Gastroesophageal sphincter (tissue), 4 donors: ENCODE measurements at regions not wholly inside any gene's neighbourhood (a gene's known extent, or its start where the extent isn't known, plus 50 kb on each side); places are given as distances from the start of the nearest gene placed in this dataset.

Experiments
- ATAC-seq: fragments of 150-250 bp; one replicate; pipeline ENCODE4 v1.9.1; 2016; ENCODE audit warnings: mild to moderate bottlenecking, moderate library complexity
- H3K27ac ChIP-seq, 4 donors: fragments of 200-600 bp; sonication (generic) in 3 of 4; 1 replicate in 3 of 4; 2 replicates in 1 of 4; pipeline ENCODE4 v1.5.1; 2016 to 2019
- H3K27me3 ChIP-seq: fragments of 200-600 bp; sonication (generic); one replicate; pipeline ENCODE4 v1.5.1; 2019
- H3K36me3 ChIP-seq, 2 donors: fragments of 200-600 bp; sonication (generic); one replicate each; pipeline ENCODE4 v1.5.1; 2019; ENCODE audit warnings: control low read depth in 1 of 2
- H3K4me1 ChIP-seq, 3 donors: fragments of 200-600 bp; sonication (generic); 1 replicate in 2 of 3; 2 replicates in 1 of 3; pipeline ENCODE4 v1.5.1; 2016 to 2019; ENCODE audit warnings: control low read depth in 2 of 3
- H3K4me3 ChIP-seq, 2 donors: fragments of 200-600 bp; sonication (generic); one replicate each; pipeline ENCODE4 v1.5.1; 2019; ENCODE audit warnings: mild to moderate bottlenecking in 1 of 2, moderate library complexity in 1 of 2
- H3K9me3 ChIP-seq, 3 donors: fragments of 200-600 bp; sonication (generic); one replicate each; pipeline ENCODE4 v1.5.1; 2017 to 2019; ENCODE audit warnings: control low read depth in 2 of 3
- EP300 ChIP-seq: sonication (generic); formaldehyde crosslinking; IDR thresholded peaks from one replicate; pipeline ENCODE4 v1.6.1; 2017; ENCODE audit warnings: antibody characterized with exemption, mild to moderate bottlenecking
- POLR2A ChIP-seq, 2 donors: fragments of 450-650 bp; IDR thresholded peaks; one replicate each; pipeline ENCODE4 v1.6.1; 2017; ENCODE audit warnings: antibody characterized with exemption in 2 of 2, mild to moderate bottlenecking in 2 of 2, moderate library complexity in 1 of 2
- POLR2AphosphoS5 ChIP-seq: sonication (generic); formaldehyde crosslinking; IDR thresholded peaks from one replicate; pipeline ENCODE4 v1.6.1; 2017; ENCODE audit warnings: antibody characterized with exemption
- WGBS, 2 donors: methylation state at CpG; one replicate each; pipeline ENCODE4 v1.1.5; 2018; ENCODE audit warnings: low coverage in 1 of 2; 5-methylcytosine and 5-hydroxymethylcytosine counted together
- TF ChIP-seq, protein P1 (sequence below), 4 experiments: fragments of 200-600 bp in 2 of 4; fragments of 450-650 bp in 2 of 4; sonication (generic) in 1 of 4; IDR thresholded peaks; one replicate each; pipeline ENCODE4 v1.5.1; 2017 to 2019; ENCODE audit warnings: antibody characterized with exemption in 4 of 4, mild to moderate bottlenecking in 2 of 4, moderate library complexity in 2 of 4

GRCh38 chr17:6893382-6894205 is 62.1 kb upstream of the TEKT1 start:
- H3K4me3 ChIP-seq, result peak overlapping the region in 1 of 2 donors; percentile 3
- ATAC-seq, result no peak
- WGBS, 2 donors, result 10 to 13% methylated on average over 4 to 11 of the region's 36 CpGs

GRCh38 chr17:6894206-6894528 is 62.6 kb upstream of the TEKT1 start:
- no peaks in the 10 kb centered on the region for H3K9me3 ChIP-seq
- no peak for ATAC-seq
- no peak overlapping the region for H3K27ac ChIP-seq
- H3K36me3 ChIP-seq, result no peaks in the 10 kb centered on the region
- 5% methylated on average over 4 of the region's 18 CpGs; no CpG with 5 or more reads in 1 of the 2 donors for WGBS, 2 donors
- TF ChIP-seq, protein P1, sequence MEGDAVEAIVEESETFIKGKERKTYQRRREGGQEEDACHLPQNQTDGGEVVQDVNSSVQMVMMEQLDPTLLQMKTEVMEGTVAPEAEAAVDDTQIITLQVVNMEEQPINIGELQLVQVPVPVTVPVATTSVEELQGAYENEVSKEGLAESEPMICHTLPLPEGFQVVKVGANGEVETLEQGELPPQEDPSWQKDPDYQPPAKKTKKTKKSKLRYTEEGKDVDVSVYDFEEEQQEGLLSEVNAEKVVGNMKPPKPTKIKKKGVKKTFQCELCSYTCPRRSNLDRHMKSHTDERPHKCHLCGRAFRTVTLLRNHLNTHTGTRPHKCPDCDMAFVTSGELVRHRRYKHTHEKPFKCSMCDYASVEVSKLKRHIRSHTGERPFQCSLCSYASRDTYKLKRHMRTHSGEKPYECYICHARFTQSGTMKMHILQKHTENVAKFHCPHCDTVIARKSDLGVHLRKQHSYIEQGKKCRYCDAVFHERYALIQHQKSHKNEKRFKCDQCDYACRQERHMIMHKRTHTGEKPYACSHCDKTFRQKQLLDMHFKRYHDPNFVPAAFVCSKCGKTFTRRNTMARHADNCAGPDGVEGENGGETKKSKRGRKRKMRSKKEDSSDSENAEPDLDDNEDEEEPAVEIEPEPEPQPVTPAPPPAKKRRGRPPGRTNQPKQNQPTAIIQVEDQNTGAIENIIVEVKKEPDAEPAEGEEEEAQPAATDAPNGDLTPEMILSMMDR (IDR thresholded peaks at IDR 0.05), result peak in 2 of 4 experiments; percentile 22 to 39
- TF ChIP-seq POLR2A (IDR thresholded peaks at IDR 0.05), result no peak
- no peak for TF ChIP-seq EP300
- TF ChIP-seq POLR2AphosphoS5, result no peak
- peaks cover 0 to 12% (median 5%) of the 10 kb centered on the region in 3 donors for H3K4me1 ChIP-seq
- H3K27me3 ChIP-seq, result peaks cover 86% of the 10 kb centered on the region
- peak overlapping the region in 1 of 2 donors; percentile 3 for H3K4me3 ChIP-seq

More at GRCh38 chr17:6893382-6894205, 62.1 kb upstream of the TEKT1 start:
- no peaks in the 10 kb centered on the region for H3K36me3 ChIP-seq
- peaks cover 0 to 12% (median 5%) of the 10 kb centered on the region in 3 donors for H3K4me1 ChIP-seq
- peaks cover 80% of the 10 kb centered on the region for H3K27me3 ChIP-seq
- H3K27ac ChIP-seq, result no peak overlapping the region
- peaks cover 0 to 2% (median 0%) of the 10 kb centered on the region in 3 donors for H3K9me3 ChIP-seq
- TF ChIP-seq, protein P1 (IDR thresholded peaks at IDR 0.05), result no peak
- no peak for TF ChIP-seq EP300
- no peak for TF ChIP-seq POLR2A (IDR thresholded peaks at IDR 0.05)

- Histone ChIP-seq H3K4me1 (no peaks in the 10 kb centered on the region), H3K4me3 (no peak overlapping the region), H3K27me3 (peaks cover 40% of the 10 kb centered on the region), H3K9me3 (no peaks in the 10 kb centered on the region), H3K36me3 (no peaks in the 10 kb centered on the region), H3K27ac (no peak overlapping the region)
- TF ChIP-seq POLR2AphosphoS5 (no peak), POLR2A (IDR thresholded peaks at IDR 0.05) (no peak), EP300 (no peak)
- TF ChIP-seq, protein P1 (IDR thresholded peaks at IDR 0.05), result no peak
- 65 to 78% methylated on average over 2 to 3 of the region's 3 CpGs for WGBS, 2 donors
- no peak for ATAC-seq
Measured at GRCh38 chr17:6901086-6901485, 69.6 kb upstream of the TEKT1 start.

GRCh38 chr17:6903326-6903900 is 71.9 kb upstream of the TEKT1 start:
- Histone ChIP-seq H3K4me3 (no peak overlapping the region), H3K9me3 (no peaks in the 10 kb centered on the region), H3K36me3 (no peaks in the 10 kb centered on the region), H3K27me3 (peaks cover 17% of the 10 kb centered on the region), H3K4me1 (no peaks in the 10 kb centered on the region), H3K27ac (no peak overlapping the region)
- no peak for ATAC-seq
- no peak for TF ChIP-seq POLR2A (IDR thresholded peaks at IDR 0.05)
- WGBS, 2 donors, result 56 to 74% methylated on average over 6 to 7 of the region's 7 CpGs

GRCh38 chr17:6908807-6909206 is 77.3 kb upstream of the TEKT1 start:
- Histone ChIP-seq H3K4me1 (peaks cover 0 to 4% (median 0%) of the 10 kb centered on the region in 3 donors), H3K36me3 (no peaks in the 10 kb centered on the region), H3K27me3 (peaks cover 17% of the 10 kb centered on the region), H3K27ac (no peak overlapping the region), H3K9me3 (no peaks in the 10 kb centered on the region), H3K4me3 (no peak overlapping the region)
- no CpG with 5 or more reads among the region's 5 CpGs for WGBS, 2 donors
- ATAC-seq, result no peak
- no peak for TF ChIP-seq EP300
- no peak for TF ChIP-seq POLR2A (IDR thresholded peaks at IDR 0.05)
- TF ChIP-seq, protein P1 (IDR thresholded peaks at IDR 0.05), result no peak
- no peak for TF ChIP-seq POLR2AphosphoS5
